GM23338 (cell line): ENCODE measurements at regions not wholly inside any gene's neighbourhood (a gene's known extent, or its start where the extent isn't known, plus 50 kb on each side); places are given as distances from the start of the nearest gene placed in this dataset.

ENCODE experiments used
- CREB1 ChIP-seq: fragments of 250-450 bp; sonication (Bioruptor Pico); IDR thresholded peaks from 2 replicates; pipeline ENCODE4 v1.5.0; 2020; ENCODE audit warnings: low read depth, mild to moderate bottlenecking, moderate library complexity
- ETS1 ChIP-seq: IDR thresholded peaks from 2 replicates; pipeline ENCODE4 v1.6.1; 2016; ENCODE audit warnings: antibody characterized with exemption
- EZH2 ChIP-seq: fragments of 200-600 bp; sonication (generic); IDR thresholded peaks from one replicate; pipeline ENCODE4 v1.8.0; 2017; ENCODE audit warnings: antibody characterized with exemption, mild to moderate bottlenecking, low read depth; ENCODE audit not compliant: unreplicated experiment
- EZH2phosphoT487 ChIP-seq: fragments of 200-600 bp; sonication (generic); IDR thresholded peaks from one replicate; pipeline ENCODE4 v1.8.1; 2018; ENCODE audit warnings: antibody characterized with exemption; ENCODE audit not compliant: unreplicated experiment
- JUNB ChIP-seq: IDR thresholded peaks from one replicate; pipeline ENCODE4 v1.6.1; 2016; ENCODE audit warnings: antibody characterized with exemption; ENCODE audit not compliant: unreplicated experiment
- NANOG ChIP-seq: IDR thresholded peaks from 2 replicates; pipeline ENCODE4 v1.6.1; 2016; ENCODE audit warnings: antibody characterized with exemption, borderline replicate concordance
- POLR2AphosphoS5 ChIP-seq: IDR thresholded peaks from 2 replicates; pipeline ENCODE4 v1.6.1; 2016; ENCODE audit warnings: antibody characterized with exemption, low read depth
- REST ChIP-seq: IDR thresholded peaks from one replicate; pipeline ENCODE4 v1.6.1; 2018; ENCODE audit warnings: antibody characterized with exemption; ENCODE audit not compliant: unreplicated experiment
- STAT1 ChIP-seq: IDR thresholded peaks from one replicate; pipeline ENCODE4 v1.6.1; 2016; ENCODE audit warnings: antibody characterized with exemption; ENCODE audit not compliant: unreplicated experiment
- ZNF114 ChIP-seq: fragments of 250-450 bp; sonication (Bioruptor Pico); IDR thresholded peaks from 2 replicates; pipeline ENCODE4 v1.5.0; 2020; ENCODE audit warnings: mild to moderate bottlenecking, moderate library complexity
- ZNF331 ChIP-seq: fragments of 250-450 bp; sonication (Bioruptor Pico); IDR thresholded peaks from 2 replicates; pipeline ENCODE4 v1.5.0; 2020; ENCODE audit warnings: low read depth, mild to moderate bottlenecking, moderate library complexity
- TF ChIP-seq, protein P1 (sequence below), 2 experiments: fragments of 200-600 bp in 1 of 2; sonication (generic) in 1 of 2; conservative IDR thresholded peaks; 2 replicates each; pipeline versions ENCODE4 v1.5.1 to v1.6.1; 2016 to 2017; ENCODE audit warnings: antibody characterized with exemption in 2 of 2, low read depth in 2 of 2, mild to moderate bottlenecking in 2 of 2, moderate library complexity in 1 of 2

DNA sequence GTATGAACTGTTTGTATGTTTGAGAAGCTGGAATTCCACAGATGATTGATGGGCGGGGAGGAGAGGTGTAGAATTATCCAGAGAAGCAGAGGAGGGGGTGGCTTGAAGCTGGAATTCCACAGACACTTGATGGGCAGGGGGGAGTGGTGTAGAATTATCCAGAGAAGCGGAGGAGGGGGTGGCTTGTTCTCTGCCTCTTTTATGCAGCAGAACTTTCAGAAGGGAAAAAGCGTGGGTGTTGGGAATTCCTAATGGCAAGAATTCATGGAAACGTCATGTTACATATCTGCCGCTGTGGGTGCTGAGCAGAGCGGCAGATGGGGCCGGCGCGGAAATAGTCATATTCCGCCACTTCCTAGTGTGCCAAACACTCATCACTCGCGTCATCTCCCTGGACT, 167.9 kb upstream of the KCNG1 start:
- TF ChIP-seq, protein P1, sequence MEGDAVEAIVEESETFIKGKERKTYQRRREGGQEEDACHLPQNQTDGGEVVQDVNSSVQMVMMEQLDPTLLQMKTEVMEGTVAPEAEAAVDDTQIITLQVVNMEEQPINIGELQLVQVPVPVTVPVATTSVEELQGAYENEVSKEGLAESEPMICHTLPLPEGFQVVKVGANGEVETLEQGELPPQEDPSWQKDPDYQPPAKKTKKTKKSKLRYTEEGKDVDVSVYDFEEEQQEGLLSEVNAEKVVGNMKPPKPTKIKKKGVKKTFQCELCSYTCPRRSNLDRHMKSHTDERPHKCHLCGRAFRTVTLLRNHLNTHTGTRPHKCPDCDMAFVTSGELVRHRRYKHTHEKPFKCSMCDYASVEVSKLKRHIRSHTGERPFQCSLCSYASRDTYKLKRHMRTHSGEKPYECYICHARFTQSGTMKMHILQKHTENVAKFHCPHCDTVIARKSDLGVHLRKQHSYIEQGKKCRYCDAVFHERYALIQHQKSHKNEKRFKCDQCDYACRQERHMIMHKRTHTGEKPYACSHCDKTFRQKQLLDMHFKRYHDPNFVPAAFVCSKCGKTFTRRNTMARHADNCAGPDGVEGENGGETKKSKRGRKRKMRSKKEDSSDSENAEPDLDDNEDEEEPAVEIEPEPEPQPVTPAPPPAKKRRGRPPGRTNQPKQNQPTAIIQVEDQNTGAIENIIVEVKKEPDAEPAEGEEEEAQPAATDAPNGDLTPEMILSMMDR (conservative IDR thresholded peaks at IDR 0.05; ENCODE audit: low read depth in 2 of 2) = no peak
- TF ChIP-seq CREB1 (CRISPR knock-in tag) (no peak), POLR2AphosphoS5 (no peak), EZH2 (no peak), EZH2phosphoT487 (no peak), JUNB (no peak), NANOG (no peak), ZNF114 (CRISPR knock-in tag) (no peak), REST (no peak), ETS1 (no peak), STAT1 (no peak), ZNF331 (CRISPR knock-in tag) (no peak)
